DND-41 (cell line): ENCODE measurements at regions not wholly inside any gene's neighbourhood (a gene's known extent, or its start where the extent isn't known, plus 50 kb on each side); places are given as distances from the start of the nearest gene placed in this dataset.

Experiments used
- CTCF ChIP-seq: IDR thresholded peaks from 2 replicates; pipeline ENCODE4 v1.5.1; 2012; ENCODE audit warnings: borderline replicate concordance, low read length, moderate library complexity, mild to moderate bottlenecking; ENCODE audit not compliant: poor library complexity, severe bottlenecking; ENCODE audit errors: extremely low read depth
- EZH2 ChIP-seq: IDR thresholded peaks from 3 replicates; pipeline ENCODE4 v1.6.1; 2012; ENCODE audit warnings: borderline replicate concordance, low read depth, mild to moderate bottlenecking, moderate library complexity, low read length, inconsistent platforms; ENCODE audit not compliant: severe bottlenecking

GRCh38 chr2:66821168-66821567 lies 386.2 kb downstream of the MEIS1 start:
- TF ChIP-seq CTCF, result no peak
- no peak for TF ChIP-seq EZH2
